ENCODE measurements at regions not wholly inside any gene's neighbourhood (a gene's known extent, or its start where the extent isn't known, plus 50 kb on each side); places are given as distances from the start of the nearest gene placed in this dataset.
A peak's percentile ranks its signal among the peaks of the same experiment; 100 is the strongest.

DNA sequence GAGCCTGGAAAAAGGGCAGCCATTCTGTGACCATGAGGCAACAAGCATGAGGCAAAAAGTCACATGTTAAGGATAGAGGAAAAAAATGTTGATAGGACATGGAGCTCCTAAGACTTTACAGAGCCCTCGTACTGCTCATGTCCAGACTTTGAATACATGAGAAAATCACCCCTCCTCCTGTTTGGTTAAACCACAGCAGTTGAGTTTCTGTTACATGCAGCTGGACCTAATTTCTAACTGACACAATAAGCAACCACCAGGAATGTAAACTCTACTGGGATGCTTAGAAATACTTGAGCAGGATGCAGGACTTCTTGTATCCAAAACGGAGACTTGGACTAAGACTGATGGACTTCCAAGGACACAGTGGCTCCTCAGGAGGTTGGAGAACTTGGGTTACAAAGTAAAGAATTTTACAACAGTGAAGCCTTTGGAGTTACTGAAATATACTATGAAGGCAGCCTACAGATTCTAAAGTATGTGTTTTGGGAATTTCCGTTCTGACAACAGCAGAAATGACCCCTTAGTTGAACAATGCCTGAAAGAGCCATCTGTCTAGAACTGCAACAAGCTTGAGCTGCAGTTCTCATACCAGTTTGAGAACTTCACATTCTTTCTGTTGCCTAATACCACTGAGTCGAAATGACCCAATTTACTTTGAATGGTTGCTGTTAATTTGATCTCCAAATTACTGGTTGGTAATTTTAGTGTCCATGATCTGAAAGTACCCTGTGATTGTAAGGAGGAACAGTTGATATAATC lies 268.9 kb downstream of the PIK3R1 start:
- no peaks in the 10 kb centered on the region for H3K27me3 ChIP-seq (ENCODE audit: insufficient read depth in 3 of 3, low read length in 2 of 3)
- no peaks in the 10 kb centered on the region for H3K9me3 ChIP-seq
- 78 to 83% (median 78%) methylated on average over 4 of the region's 4 CpGs for WGBS, 3 donors
- no peak overlapping the region for H3K27ac ChIP-seq
- DNase-seq, result no peak
- no peaks in the 10 kb centered on the region for H3K36me3 ChIP-seq (ENCODE audit: insufficient read depth in 1 of 2, low read depth in 1 of 2)
- peak in 1 of 4 donors; percentile 33 for ATAC-seq
- intact Hi-C loops (cut with DNase I), result no loop called here
- H3K4me3 ChIP-seq, result no peak overlapping the region
- no peaks in the 10 kb centered on the region for H3K4me1 ChIP-seq
- TF ChIP-seq, protein P1, sequence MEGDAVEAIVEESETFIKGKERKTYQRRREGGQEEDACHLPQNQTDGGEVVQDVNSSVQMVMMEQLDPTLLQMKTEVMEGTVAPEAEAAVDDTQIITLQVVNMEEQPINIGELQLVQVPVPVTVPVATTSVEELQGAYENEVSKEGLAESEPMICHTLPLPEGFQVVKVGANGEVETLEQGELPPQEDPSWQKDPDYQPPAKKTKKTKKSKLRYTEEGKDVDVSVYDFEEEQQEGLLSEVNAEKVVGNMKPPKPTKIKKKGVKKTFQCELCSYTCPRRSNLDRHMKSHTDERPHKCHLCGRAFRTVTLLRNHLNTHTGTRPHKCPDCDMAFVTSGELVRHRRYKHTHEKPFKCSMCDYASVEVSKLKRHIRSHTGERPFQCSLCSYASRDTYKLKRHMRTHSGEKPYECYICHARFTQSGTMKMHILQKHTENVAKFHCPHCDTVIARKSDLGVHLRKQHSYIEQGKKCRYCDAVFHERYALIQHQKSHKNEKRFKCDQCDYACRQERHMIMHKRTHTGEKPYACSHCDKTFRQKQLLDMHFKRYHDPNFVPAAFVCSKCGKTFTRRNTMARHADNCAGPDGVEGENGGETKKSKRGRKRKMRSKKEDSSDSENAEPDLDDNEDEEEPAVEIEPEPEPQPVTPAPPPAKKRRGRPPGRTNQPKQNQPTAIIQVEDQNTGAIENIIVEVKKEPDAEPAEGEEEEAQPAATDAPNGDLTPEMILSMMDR (IDR thresholded peaks at IDR 0.05), result no peak

DNA sequence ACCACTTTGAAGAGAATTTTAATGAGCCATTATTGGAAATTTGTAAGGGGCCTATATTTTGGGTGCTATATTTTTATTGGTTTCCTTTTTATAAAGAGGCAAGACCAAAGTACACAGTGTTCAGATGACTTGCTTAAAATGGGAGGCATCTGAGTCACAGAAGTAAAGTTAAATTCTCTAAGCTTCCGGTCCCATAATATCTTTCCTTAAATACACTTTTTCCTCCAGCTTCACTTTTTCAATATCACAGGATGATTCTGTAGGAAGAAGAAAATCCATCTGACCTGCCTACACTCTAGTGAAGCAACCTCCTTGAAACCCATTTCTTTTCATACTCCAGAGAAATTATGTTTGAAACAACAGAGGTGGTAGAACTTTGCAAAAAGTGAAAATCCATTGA lies 274.0 kb downstream of the PIK3R1 start:
- no peak overlapping the region for H3K4me3 ChIP-seq
- TF ChIP-seq, protein P1 (IDR thresholded peaks at IDR 0.05), result no peak
- H3K4me1 ChIP-seq, result no peaks in the 10 kb centered on the region
- H3K27ac ChIP-seq, result no peak overlapping the region
- H3K9me3 ChIP-seq, result no peaks in the 10 kb centered on the region
- ATAC-seq, result no peak
- no peaks in the 10 kb centered on the region for H3K36me3 ChIP-seq (ENCODE audit: insufficient read depth in 1 of 2, low read depth in 1 of 2)
- 52 to 62% (median 52%) methylated on average over 1 of the region's 1 CpG for WGBS, 3 donors
- no peak for DNase-seq
- intact Hi-C loops (cut with DNase I), result no loop called here
- no peaks in the 10 kb centered on the region for H3K27me3 ChIP-seq (ENCODE audit: insufficient read depth in 3 of 3, low read length in 2 of 3)

DNA sequence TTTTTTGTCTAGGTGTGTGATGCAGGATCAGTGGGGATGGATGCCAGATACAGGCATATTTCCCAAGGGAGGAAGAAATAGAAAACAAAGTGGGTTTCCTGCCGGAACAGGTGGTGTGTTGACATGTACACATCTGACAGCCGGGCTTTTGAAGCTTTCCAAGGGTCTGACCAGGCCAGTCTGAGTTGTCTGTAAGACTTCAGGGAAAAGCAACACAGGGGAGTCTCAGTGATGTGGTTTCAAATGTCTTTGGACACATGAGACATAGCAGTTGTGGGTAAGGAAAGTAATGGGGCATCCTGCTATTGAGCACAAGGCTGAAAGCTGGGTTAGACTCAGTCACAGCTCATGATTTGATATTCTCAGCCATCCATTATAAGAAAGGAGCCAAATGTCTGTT lies 274.9 kb downstream of the PIK3R1 start:
- no peaks in the 10 kb centered on the region for H3K36me3 ChIP-seq (ENCODE audit: insufficient read depth in 1 of 2, low read depth in 1 of 2)
- DNase-seq (no peak), ATAC-seq (peak in 1 of 4 donors; percentile 48)
- no peak overlapping the region for H3K4me3 ChIP-seq
- H3K4me1 ChIP-seq, result no peaks in the 10 kb centered on the region
- no peaks in the 10 kb centered on the region for H3K9me3 ChIP-seq
- TF ChIP-seq, protein P1 (IDR thresholded peaks at IDR 0.05), result no peak
- no peaks in the 10 kb centered on the region for H3K27me3 ChIP-seq (ENCODE audit: insufficient read depth in 3 of 3, low read length in 2 of 3)
- no peak overlapping the region for H3K27ac ChIP-seq
- intact Hi-C loops (cut with DNase I), result no loop called here
- 46 to 73% (median 47%) methylated on average over 2 of the region's 2 CpGs for WGBS, 3 donors

DNA sequence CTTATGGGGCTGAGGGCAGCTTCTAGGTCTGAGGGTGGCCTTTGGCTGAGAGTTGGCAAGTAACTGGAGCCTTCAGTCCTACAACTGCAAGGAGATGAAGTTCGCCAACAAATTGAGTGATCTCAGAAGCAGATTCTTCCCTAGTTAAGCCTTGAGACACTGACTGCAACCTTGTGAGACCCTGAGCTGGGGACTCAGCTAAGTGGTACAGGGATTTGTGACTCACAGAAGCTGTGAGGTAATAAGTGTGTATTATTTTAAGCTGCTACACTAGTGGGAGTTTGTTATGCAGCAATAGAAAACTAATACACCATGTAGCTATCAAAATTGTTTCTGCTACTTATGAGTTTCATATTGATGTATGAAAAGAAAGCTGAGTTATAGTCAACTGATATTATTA lies 279.2 kb downstream of the PIK3R1 start:
- TF ChIP-seq, protein P1 (IDR thresholded peaks at IDR 0.05), result no peak
- Histone ChIP-seq H3K36me3 (ENCODE audit: insufficient read depth in 1 of 2, low read depth in 1 of 2) (no peaks in the 10 kb centered on the region), H3K27ac (no peak overlapping the region), H3K9me3 (peaks cover 13% of the 10 kb centered on the region), H3K4me1 (no peaks in the 10 kb centered on the region), H3K27me3 (ENCODE audit: insufficient read depth in 3 of 3, low read length in 2 of 3) (no peaks in the 10 kb centered on the region), H3K4me3 (no peak overlapping the region)
- intact Hi-C loops (cut with DNase I), result no loop called here
- DNase-seq (no peak), ATAC-seq (no peak)
- 89 to 97% (median 90%) methylated on average over 1 of the region's 1 CpG for WGBS, 3 donors

DNA sequence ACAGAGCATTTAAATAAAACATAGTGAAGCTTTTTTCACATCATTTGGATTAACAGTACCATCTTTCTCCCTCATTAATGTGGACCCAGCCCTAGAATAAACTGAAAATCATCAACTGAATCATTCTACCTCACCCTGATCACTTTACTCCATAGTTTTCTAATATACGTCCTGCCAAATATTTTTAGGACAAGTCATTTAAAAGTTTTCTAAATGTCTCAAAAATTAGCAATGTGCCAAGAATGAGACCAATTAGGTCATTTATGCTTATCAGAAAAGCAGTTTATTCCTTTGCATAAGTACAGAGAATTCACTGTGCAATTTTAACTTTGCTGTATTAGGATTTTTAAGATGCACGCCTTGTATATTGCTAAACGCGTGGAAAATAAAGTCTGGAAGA lies 284.4 kb downstream of the PIK3R1 start:
- no peak for DNase-seq
- intact Hi-C loops (cut with DNase I), result no loop called here
- 65 to 71% (median 70%) methylated on average over 4 of the region's 4 CpGs for WGBS, 3 donors

More for the DNA sequence above, 284.4 kb downstream of the PIK3R1 start:
- Histone ChIP-seq H3K9me3 (peaks cover 13% of the 10 kb centered on the region), H3K4me3 (no peak overlapping the region), H3K36me3 (ENCODE audit: insufficient read depth in 1 of 2, low read depth in 1 of 2) (no peaks in the 10 kb centered on the region), H3K4me1 (no peaks in the 10 kb centered on the region), H3K27ac (no peak overlapping the region), H3K27me3 (ENCODE audit: insufficient read depth in 3 of 3, low read length in 2 of 3) (no peaks in the 10 kb centered on the region)
- no peak for ATAC-seq
- TF ChIP-seq, protein P1 (IDR thresholded peaks at IDR 0.05), result no peak
